NCI-H128 (cell line): ENCODE measurements at regions not wholly inside any gene's neighbourhood (a gene's known extent, or its start where the extent isn't known, plus 50 kb on each side); places are given as distances from the start of the nearest gene placed in this dataset.

Experiments used
- DNase-seq: peaks from one replicate; lab custom pipeline; 2025; ENCODE audit not compliant: unreplicated experiment; lab: John Stamatoyannopoulos, UW

DNA sequence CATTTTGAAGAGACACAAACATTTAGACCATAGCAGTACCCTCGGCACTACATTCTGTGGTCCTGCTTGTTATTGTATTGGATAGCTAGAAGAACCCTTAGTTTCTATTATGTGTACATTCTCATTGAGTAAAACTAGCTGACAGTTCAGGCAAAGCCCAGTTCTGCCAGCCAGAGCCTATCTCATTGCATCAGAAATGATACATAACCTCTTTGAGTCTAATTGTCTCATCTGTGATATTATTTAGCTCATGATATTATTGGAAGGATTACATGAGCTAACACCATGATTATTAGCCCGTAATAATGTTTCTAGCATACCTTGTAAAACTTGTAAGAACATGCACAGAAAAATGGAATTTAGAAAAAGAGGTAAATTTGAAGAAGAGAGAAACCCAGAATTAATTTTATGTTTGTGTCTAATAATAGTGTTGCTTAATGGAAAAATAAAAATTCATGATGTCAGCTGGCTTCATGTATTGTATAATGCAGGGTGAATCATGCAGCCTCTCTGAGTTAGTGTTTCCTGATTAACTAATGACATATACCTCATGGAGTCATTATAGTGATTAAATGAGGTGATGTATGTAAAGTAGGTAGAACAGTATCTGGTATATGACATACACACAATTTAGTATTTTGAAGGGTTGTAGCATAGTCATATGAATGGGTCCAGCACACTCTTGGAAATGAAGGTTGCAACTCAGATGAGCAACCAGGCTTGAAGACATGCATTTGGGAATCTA is 339.4 kb upstream of the GRM7 start:
- DNase-seq = no peak

DNA sequence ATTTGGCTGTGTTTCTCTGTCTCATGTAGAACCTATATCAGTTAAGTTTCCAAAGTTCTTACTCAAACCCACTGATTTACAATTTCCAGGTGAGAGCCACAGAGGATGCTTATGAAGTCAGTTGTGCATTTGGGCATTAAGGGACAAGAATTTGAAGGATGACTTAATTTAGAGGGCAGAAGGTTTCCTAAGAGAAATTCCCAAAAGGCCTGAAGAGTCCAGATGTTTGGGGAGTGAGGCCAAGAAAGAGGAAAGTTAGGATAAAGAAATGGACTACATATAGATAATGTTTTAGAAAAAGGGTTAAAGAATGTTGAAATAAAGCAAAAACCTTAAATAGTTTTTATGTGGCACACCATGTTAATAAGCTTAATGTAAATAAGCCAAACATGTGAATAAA is 338.7 kb upstream of the GRM7 start:
- no peak for DNase-seq

DNA sequence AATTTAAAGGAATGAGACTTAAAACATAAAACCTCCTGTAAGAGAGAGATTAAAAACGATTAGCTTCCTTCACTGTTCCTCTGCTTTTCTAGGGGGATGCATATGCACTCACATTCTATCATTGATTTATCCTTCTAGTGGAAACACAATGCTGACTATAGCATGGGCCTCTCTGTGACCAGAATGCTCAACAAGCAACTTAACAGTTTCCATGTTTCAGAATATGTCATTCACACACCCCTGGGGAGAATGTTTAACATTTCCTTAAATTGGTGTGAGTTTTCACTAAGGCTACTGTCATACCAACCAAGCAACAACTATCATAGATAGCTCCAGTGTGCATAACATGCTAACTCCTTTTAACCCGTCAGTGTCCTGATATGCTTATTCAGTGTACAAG is 337.9 kb upstream of the GRM7 start:
- DNase-seq = no peak

DNA sequence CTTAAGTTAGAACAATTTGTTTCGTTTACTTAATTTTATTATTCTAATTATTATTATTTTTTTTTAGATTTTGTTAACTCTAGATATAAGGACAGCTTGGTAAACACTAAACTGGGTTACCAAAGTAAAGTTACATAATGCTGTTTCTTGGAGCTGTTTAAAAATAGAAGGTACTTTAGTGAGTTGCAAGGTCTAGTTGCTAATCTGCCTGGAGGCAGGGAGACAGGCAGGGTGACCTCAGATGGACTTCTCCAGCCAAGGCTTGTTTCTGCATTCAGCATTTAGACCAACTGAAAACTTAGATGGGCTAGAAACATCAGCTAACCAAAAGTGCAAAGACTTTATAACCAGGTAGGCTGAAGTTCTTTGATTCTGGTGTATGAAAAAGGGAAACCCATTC is 336.4 kb upstream of the GRM7 start:
- DNase-seq = no peak

DNA sequence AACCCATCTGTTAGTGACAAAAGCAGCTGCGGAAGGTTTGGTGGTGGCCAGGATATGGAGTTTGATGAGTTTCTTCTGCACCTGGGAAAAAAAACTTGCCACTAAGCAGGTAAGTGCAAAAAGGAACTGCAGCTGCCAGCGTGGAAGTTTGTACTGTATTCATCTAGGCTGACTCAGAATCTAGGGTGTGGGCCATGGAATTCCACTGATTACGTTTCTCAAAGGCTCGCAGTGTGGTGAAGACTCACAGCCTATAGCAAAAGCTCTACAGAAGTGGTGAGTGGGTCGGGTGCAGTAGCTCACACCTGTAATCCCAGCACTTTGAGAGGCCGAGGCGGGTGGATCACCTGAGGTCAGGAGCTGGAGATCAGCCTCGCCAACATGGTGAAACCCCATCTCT is 334.6 kb upstream of the GRM7 start:
- no peak for DNase-seq

DNA sequence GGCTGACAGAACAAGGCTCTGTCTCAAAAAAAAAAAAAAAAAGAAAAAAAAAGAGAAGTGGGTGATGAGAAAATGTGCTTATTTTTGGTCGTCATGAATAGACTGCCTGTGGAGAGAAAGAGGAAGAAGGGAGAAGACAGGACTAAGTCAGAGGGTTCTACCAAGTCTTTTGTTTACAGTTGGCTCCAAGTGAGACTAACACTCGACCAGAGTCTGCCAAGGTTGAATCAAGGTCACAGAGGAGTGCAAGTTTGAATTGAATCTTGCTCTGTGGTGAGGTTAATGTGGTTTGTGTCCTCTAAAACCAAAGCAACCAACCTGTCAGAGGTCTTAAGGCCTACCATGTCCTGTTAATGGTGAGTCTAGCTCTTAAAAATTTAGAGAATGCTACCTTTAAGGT is 334.1 kb upstream of the GRM7 start:
- DNase-seq = no peak

DNA sequence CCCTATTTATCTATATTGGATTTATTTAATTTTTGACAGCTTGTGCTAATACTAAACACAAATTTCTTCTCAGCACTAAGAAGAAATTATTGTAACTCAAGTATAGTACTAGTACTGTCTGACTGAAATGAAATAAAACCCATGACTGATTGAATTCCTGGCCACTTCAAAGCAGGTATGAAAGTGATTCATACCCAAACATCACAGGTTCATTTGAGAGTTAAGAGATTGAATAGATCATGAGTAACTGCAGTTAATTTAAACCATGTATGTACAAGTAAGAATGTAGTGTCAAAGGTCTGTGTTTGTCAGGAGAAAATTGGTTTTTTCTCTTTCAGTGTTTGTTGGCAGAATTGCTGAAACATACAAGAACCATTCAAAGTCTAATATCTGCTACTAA is 332.0 kb upstream of the GRM7 start:
- no peak for DNase-seq

DNA sequence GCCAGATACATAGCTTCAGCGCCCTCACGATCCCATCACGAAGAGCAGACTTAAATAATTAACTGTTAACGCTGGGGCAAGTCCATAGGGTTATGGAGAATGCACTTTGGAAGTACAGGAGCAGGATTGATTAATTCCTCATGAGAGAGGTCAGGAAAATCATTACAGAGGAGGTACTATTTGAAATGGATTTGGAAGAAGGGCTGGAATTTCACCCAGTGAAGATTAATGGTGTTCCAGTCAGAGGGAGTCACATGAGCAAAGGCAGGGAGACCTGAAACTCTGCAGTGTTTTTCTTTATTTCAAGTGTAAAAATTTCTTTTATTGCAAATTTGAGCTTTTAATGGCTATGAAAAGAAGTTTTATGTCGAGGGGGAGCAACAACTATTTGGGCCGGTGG is 329.8 kb upstream of the GRM7 start:
- DNase-seq = no peak

DNA sequence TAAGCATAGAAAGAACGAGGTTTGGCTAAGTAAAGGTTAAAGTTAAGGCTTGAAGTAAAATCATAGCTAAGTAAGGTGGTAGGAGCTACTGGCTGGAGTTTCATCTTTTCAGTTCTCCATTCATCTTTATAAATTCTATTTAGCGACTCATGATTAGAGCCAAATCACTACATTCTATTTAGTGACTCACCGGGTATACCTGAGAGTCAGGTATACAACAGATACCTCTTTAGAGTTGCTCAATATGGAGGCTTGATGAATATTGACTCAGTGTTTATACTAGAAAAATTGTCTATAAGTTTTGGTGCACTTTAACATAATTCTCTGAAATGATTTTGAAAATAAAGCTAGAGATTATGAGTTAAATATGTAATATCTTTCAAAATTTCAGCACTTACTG is 328.8 kb upstream of the GRM7 start:
- no peak for DNase-seq

DNA sequence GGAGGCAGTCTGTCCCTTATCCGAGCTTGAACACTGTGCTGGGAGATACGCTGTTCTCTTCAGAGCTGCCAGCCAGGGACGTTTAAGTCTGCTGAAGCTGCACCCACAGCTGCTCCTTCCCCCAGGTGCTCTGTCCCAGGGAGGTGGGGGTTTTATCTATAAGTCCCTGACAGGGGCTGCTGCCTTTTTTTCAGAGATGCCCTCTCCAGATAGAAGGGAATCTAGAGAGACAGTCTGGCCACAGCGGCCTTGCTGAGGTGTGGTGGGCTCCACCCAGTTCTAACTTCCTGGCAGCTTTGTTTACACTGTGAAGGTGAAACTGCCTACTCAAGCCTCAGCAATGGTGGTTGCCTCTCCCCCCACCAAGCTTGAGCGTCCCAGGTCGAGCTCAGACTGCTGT is 319.9 kb upstream of the GRM7 start:
- DNase-seq = no peak

DNA sequence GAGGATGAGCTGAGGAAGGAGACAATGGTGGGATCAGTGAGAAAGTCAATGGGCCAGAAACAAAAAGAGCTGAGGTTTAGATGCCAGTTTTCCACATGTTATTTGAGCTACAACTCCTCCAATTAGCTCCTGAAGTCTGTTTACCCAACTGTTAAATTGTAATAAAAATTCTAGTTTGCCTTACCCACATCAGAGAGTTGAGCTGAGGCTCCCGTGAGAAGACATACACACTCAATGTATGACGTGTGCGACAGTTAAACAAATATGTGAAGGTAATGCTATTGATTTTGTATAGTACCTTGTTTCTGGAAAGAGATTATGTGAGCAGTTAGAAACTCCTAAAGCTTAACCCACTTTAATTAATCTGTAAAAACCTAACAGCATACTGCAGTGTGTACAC is 318.1 kb upstream of the GRM7 start:
- DNase-seq = no peak

DNA sequence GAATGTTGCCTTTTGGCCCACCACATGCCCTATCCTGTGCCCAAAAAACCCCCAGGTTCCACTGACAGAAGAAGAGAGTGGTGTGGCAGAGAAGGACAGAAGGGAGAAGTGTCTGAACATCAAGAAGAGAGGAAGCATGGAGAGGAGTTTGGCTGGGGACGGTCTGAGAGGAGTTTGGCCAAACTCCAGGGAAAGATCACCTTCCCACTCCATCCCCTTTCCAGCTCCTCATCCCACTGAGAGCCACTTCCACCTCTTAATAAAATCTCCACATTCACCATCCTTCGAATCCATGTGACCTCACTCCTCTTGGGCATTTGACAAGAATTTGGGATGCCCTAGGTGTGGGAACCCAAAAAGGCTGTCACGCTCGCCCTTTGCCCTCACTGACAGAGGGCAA is 311.6 kb upstream of the GRM7 start:
- no peak for DNase-seq

DNA sequence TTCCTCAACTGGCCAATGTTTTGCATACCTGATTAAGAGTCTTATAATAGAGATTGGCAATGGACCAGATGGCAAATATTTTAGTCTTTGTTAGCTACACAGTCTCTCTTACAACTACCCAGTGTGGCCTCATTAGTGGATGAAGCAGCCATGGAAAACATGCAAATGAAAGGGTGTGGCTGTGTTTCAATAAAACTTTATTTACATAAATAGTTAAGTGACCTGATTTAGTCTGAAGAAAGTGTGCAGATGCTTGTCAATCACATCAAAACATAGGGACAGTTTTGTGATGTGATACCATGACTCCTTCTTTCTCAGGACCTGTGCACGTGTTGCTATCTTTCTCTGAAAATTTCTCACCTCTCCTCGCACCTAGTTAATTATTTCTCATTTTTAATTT is 309.8 kb upstream of the GRM7 start:
- no peak for DNase-seq

DNA sequence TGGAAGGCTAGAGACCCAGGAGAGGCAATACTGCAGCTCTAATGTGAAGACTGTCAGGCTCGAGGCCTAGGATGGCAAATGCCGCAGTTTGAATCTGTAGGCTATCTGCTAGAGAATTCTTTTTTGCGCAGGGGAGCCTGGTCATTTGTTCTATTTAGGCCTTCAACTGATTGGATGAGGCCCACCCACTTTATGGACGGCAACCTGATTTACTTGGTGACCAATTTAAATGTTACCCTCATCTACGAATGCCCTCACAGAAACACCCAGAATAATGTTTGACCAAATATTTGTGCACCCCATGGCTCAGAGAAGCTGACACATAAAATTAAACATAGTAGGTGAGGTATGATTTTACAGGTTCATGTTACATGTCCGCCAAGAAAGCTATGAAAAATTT is 300.7 kb upstream of the GRM7 start:
- no peak for DNase-seq

DNA sequence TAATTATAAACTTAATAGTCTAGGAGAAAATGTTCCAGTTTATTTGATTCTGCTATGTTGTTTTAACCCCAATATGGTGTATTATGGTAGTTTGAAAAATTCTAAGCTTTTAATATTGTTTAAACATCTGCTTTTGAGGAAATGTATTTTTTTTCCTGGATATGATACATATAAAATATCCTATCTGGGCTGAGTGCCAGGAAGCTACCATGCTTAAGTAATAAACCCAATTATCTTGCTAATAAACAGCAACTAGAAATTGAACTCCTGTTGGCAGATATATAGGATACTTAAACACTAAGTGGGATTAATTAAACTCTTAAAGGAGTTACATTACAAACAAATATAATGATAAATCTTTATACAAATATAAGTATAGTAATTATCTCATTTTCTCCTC is 293.7 kb upstream of the GRM7 start:
- no peak for DNase-seq

DNA sequence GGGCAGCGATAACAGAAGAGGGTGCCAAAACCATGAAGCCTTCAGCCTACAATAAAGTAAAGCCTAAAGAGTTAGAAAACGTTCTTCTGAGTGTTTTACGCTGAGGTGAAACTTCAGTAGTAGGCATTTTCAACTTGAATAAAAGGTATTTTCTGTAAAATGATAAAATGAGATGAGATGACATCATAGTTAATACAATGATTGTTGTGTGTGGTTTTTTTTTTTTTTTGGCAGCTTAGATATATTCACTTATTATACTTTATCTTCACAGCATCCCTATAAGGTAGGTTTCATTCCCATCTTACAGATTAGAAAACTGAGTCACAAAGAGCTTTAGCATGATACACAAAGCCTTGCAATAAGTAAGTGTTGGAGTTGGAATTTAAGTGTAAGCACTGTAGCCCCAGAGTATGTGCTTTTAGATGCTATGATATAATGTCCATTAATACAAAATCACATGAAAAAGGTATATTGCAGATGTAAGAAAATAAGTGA is 291.9 kb upstream of the GRM7 start:
- DNase-seq = no peak

DNA sequence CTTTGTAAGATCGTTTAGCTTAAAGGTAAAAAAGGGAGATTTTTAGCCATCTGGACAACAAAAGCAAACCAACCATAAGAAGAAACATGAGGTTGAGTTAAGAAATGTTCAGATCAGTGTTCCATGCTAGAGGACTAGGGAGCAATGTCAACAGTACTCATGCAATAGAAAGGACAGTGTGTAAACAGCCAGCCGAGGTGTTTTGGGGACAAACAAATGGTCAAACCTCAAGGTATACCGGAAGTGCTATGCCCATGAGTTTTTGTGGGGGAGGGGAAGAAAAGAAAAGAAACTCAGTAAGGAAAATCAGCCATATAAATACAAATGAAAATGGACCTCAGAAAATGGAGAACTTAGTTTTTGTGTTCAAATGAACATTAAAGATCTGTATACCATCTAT is 289.5 kb upstream of the GRM7 start:
- no peak for DNase-seq

DNA sequence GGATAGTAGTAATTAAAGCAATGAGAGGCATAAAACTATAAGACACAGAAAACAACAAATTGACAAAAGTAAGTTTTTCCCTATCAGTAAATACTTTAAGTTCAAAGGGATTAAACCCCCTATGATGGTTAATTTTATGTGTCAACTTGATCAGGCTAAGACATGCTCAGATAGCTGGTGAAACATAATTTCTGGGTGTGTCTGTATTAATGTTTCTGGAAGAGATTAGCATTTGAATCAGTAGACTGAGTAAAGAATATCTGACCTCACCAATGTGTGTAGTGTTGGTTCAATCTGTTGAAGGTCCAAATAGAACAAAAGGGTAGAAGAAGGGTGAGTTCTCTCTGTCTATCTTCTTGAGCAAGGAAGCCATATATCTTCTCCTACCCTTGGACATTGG is 283.3 kb upstream of the GRM7 start:
- no peak for DNase-seq

DNA sequence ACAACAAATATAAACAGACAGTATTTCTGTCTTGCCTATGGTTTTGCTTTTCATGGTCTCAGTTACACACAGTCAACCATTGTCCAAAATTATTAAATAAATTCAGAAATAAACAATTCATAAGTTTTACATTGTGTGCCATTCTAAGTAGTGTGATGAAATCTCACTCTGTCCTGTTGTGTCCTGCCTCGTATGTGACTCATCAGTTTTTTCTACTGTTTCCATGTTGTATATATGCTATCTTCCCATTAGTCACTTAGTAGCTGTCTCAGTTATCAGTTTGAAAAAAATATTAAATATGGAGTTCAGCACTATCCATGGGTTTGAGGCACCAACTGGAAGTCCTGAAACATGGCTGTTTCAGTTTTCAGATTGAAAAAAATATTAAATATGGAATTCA is 282.4 kb upstream of the GRM7 start:
- DNase-seq = no peak

DNA sequence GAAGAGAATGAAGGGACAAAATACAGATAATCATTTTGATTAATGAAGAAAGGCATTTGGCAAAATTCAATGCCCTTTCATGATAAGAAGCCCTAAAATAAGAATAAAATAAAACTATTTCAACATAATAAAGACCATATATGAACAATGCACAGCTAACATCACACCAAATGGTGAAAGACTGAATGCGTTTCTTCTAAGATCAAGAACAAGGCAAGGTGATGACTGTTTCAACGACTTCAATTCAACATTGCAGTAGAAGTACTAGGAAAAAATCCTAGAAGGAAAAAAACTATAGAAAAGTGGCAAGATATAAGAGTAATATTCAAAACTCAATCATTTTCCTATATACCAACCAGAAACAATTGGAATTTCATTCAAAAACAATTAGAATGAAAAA is 280.1 kb upstream of the GRM7 start:
- DNase-seq = no peak

DNA sequence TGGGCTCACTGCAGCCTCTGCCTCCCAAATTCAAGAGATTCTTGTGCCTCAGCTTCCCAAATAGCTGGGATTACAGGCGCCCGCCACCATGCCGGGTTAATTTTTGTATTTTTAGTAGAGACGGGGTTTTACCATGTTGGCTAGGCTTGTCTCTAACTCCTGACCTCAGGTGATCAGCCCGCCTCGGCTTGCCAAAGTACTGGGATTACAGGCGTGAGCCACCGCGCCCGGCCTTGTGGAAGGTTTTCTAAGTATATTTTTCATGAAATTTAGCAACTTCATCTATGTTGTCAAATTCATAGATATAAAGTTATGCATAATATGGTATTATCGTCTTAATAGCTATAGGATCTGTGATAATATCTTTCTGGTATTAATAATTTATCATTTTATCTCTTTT is 275.6 kb upstream of the GRM7 start:
- no peak for DNase-seq

DNA sequence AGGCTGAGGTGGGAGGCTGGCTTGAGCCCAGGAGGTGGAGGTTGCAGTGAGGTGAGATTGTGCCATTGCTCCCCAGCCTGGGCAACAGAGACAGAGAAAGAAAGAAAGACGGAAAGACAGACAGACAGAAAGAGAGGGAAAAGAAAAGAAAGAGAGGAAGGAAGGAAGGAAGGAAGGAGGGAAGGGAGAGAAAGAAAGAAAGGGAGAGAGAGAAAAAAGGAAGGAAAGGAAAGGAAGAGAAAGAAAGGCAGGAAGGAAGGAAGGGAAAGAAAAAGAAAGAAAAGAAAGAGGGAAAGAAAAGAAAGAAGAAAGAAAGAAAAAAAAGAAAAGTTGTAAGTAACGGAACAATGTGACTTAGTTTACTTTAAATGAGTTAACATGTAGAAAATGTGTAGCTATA is 260.7 kb upstream of the GRM7 start:
- DNase-seq = no peak

DNA sequence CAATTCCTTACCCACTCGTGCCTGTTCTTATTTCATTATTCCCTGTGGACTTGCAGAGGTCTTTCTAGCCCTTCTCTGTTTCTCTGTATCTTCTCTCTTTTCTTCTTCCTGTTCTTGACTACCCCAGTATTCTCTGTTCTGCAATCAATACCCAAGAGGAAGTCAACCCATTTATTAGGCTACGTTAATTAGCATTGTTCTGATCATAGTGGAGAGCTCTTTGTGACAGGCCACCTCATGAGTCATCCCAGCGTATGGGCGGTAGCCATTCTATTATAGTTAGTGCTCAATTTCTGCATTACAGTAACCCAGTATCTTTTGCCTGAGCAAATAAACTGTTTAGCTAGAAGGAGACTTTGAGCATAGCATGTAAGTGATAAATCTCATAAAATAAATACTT is 259.5 kb upstream of the GRM7 start:
- DNase-seq = no peak

DNA sequence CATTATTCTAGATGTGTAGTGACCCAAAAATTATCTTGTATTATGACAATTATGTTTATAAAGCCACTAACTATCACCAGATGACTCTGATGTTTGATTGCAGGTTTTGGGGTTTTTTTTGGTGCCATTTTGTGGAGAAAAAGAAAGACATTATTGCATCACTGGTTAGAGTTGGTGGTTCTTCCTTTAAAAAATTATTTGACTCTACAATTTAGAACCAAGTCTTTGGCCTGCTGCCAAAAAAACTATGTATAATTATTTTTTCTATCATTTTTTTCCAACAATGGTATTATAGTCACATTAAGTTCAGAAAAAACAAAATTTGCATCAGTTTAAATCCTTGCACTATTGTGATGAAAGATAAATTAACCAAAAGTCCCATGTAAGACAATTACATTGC is 258.6 kb upstream of the GRM7 start:
- no peak for DNase-seq
